Fibroblast of skin of right biceps (primary cell): ENCODE measurements at regions not wholly inside any gene's neighbourhood (a gene's known extent, or its start where the extent isn't known, plus 50 kb on each side); places are given as distances from the start of the nearest gene placed in this dataset.
"Not testable (repeated sequence)": the region's sequence is repeated elsewhere in the genome, so short reads cannot be mapped to it uniquely, and the experiment has no call there.

ENCODE experiments used
- DNase-seq: peaks from one replicate; pipeline ENCODE4 v3.0.0-alpha.2; 2013

- DNase-seq = no peak
These were observed 2041.1 kb downstream of the OLFM4 start for GRCh38 chr13:55069746-55070145.

GRCh38 chr13:55073000-55073399 is 2044.4 kb downstream of the OLFM4 start:
- DNase-seq = no peak

GRCh38 chr13:55084630-55085029 is 2056.0 kb downstream of the OLFM4 start:
- no peak for DNase-seq

- no peak for DNase-seq
These were observed 2053.6 kb upstream of the PRR20A start for GRCh38 chr13:55087085-55087484.

- no peak for DNase-seq
These were observed 2050.1 kb upstream of the PRR20A start for GRCh38 chr13:55090612-55091011.

GRCh38 chr13:55091172-55091571 is 2049.5 kb upstream of the PRR20A start:
- no peak for DNase-seq

- DNase-seq = no peak
These were observed 2034.2 kb upstream of the PRR20A start for GRCh38 chr13:55106509-55106908.

GRCh38 chr13:55120631-55121030 is 2020.1 kb upstream of the PRR20A start:
- DNase-seq = no peak

GRCh38 chr13:55155046-55155445 is 1985.7 kb upstream of the PRR20A start:
- no peak for DNase-seq

GRCh38 chr13:55159765-55160164 is 1981.0 kb upstream of the PRR20A start:
- no peak for DNase-seq

GRCh38 chr13:55160867-55161266 is 1979.9 kb upstream of the PRR20A start:
- no peak for DNase-seq

- DNase-seq = not testable (repeated sequence)
These were observed 1962.1 kb upstream of the PRR20A start for GRCh38 chr13:55178582-55178981.

GRCh38 chr13:55190996-55191395 is 1949.7 kb upstream of the PRR20A start:
- no peak for DNase-seq

GRCh38 chr13:55199134-55199533 is 1941.6 kb upstream of the PRR20A start:
- DNase-seq = no peak

- DNase-seq = no peak
These were observed 1925.8 kb upstream of the PRR20A start for GRCh38 chr13:55214841-55215345.

GRCh38 chr13:55219538-55219937 is 1921.2 kb upstream of the PRR20A start:
- DNase-seq = no peak

- no peak for DNase-seq
These were observed 1910.7 kb upstream of the PRR20A start for GRCh38 chr13:55229906-55230569.

GRCh38 chr13:55230570-55230908 is 1910.2 kb upstream of the PRR20A start:
- no peak for DNase-seq

- no peak for DNase-seq
These were observed 1906.4 kb upstream of the PRR20A start for GRCh38 chr13:55234311-55234710.

- peak; percentile 8 for DNase-seq
These were observed 1895.6 kb upstream of the PRR20A start for GRCh38 chr13:55245005-55245644.

- no peak for DNase-seq
These were observed 1885.5 kb upstream of the PRR20A start for GRCh38 chr13:55255236-55255635.

GRCh38 chr13:55263045-55263444 is 1877.7 kb upstream of the PRR20A start:
- DNase-seq = no peak

GRCh38 chr13:55266644-55267043 is 1874.1 kb upstream of the PRR20A start:
- no peak for DNase-seq

GRCh38 chr13:55298201-55298600 is 1842.5 kb upstream of the PRR20A start:
- DNase-seq = no peak

- DNase-seq = no peak
These were observed 1838.2 kb upstream of the PRR20A start for GRCh38 chr13:55302568-55302967.
